Femur (tissue), 1 donor: ENCODE measurements at regions not wholly inside any gene's neighbourhood (a gene's known extent, or its start where the extent isn't known, plus 50 kb on each side); places are given as distances from the start of the nearest gene placed in this dataset.
"Not testable (repeated sequence)": the region's sequence is repeated elsewhere in the genome, so short reads cannot be mapped to it uniquely, and the experiment has no call there.

ENCODE experiments used
- DNase-seq: peaks from one replicate; pipeline ENCODE4 v3.0.0-alpha.2; 2017

GRCh38 chr7:91571601-91572000, 307.4 kb downstream of the FZD1 start:
- DNase-seq = no peak

- DNase-seq = no peak
Observed at GRCh38 chr7:91573405-91573804, 307.1 kb downstream of the MTERF1 start.

GRCh38 chr7:91576459-91576858, 304.0 kb downstream of the MTERF1 start:
- DNase-seq = not testable (repeated sequence)

GRCh38 chr7:91579837-91580236, 300.7 kb downstream of the MTERF1 start:
- no peak for DNase-seq

GRCh38 chr7:91582799-91583477, 297.6 kb downstream of the MTERF1 start:
- DNase-seq = no peak

- DNase-seq = no peak
Observed at GRCh38 chr7:91596287-91596686, 284.2 kb downstream of the MTERF1 start.

DNA sequence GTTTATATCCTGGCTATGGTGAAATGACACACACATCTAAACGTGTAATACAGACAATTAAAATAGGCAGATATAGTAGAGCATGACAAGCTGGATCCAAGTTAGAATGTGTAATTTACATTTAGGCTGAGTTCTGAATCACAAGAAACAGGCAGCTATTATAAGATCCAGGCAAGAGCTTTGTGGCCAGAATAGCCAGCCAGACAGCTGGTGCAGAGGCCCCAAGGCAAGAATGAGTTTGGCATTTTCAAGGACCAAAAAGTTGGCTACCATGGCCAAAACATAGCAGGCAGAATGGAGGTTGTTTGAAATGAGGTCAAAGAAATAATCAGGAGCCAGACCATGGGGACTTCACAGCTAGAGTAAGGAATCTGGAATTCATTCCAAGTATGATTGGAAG, 281.7 kb downstream of the MTERF1 start:
- DNase-seq = no peak

- no peak for DNase-seq
Observed at GRCh38 chr7:91600112-91600511, 280.4 kb downstream of the MTERF1 start.

DNA sequence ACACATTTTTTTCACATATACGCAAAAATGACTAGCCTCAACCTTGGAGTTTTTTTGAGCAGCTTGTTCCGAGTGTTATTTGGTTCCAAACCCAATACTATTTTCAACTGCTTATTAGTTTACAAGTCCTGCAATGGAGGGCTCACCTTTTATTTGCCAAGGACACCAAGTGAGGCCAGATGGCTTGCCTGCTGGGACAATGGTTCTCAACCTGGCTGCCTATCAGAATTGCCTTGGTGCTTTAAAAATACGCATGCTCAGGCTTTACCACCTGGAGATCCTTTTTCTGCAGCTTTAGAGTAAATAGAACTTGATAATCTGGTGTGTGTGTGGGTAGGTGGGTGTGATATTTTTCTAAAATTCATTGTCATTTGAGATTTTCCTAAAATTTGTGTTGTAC, 276.8 kb downstream of the MTERF1 start:
- no peak for DNase-seq

- DNase-seq = no peak
Observed at GRCh38 chr7:91608606-91609005, 271.9 kb downstream of the MTERF1 start.

DNA sequence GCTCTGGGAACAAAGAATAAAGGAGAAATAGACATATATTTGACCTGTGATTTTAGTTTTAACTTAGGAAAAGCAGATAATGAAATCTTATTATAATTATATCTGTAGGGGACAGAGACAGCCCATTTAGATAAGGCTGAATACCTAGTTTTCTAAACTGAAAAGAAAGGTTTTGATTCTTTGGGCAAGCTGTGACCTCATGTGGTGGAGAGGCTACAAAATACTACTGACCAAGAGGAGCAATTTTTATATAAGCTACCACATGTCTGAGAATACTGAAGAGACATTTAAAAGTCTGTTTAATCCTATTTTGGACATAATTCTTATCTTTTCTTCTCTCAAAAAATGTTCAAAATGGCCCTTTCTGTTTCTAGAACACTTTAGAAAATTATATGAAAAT, 271.0 kb downstream of the MTERF1 start:
- no peak for DNase-seq

GRCh38 chr7:91614431-91614830, 266.1 kb downstream of the MTERF1 start:
- no peak for DNase-seq

DNA sequence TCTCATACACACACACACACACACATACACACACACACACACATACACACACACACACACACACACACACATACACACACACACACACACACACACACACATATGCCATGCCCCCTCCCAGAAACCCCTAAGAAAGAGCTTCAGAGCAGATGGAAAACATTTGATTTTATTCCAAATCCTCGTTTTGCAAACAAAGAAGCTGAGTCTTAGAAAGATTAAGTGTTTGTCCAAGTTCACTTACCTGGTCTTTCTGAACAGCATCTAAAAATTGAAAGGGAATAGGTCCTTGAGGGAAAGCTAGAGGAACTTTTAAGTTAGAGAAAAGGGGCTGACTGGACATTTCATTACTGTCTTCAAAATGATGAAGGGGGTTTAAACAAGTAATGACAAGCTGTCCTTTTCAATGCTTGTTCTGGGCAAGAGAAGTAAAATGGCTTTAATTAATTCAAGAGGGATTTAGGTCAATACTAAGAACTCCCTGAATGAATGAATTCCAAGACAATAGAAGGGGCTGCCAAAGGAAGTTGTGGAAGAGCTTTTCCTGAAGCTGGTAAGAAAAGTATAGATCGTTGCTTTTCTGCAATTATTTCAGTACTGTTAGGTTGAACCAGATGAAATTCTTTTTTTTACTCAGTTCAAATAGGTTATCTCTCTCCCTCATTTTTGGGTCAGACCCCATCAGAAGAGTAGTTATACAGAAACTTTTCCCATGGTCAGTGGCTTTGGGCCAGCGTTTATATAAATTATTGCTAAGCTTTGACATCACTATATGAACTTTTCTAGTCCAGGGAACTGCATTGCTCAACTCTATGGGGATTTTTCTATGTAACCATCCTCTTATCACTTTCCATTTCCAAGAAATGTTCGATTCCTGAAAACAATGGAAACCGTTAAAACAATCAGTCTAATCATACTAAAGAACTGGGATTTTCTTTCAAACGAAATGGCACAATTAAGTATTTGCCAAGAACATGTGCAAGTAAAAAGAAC, 261.4 kb downstream of the MTERF1 start:
- no peak for DNase-seq

DNA sequence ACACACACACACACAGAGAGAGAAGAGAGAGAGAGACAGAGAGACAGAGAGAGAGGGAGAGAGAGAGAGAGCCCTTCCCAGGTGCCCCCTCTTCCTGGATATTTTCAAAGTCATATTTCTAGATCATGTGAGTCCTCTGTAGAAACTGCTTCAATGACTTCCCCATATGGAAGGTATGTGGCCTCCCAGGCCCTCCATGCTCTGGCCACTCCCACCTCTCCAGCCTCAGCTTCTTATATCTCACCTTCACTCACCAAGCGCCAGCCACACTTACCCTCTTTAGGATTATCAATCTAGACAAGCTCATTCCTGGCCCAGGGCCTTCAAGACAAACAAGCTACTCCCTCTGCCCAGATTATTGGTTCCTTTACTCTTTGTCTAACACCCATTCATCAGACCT, 259.7 kb downstream of the MTERF1 start:
- DNase-seq = no peak

DNA sequence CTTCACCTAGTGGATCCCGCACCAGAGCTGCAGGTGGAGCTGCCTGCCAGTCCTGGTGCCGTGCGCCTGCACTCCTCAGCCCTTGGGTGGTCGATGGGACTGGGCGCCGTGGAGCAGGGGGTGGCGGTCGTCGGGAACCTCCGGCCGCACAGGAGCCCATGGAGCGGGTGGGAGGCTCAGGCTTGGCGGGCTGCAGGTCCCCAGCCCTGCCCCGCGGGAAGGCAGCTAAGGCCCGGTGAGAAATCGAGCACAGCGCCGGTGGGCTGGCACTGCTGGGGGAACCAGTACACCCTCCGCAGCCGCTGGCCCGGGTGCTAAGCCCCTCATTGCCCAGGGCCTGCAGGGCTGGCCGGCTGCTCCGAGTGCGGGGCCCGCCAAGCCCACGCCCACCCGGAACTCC, 253.2 kb downstream of the MTERF1 start:
- DNase-seq = not testable (repeated sequence)

- DNase-seq = no peak
Observed at GRCh38 chr7:91628742-91629141, 251.8 kb downstream of the MTERF1 start.

GRCh38 chr7:91630581-91631380, 249.7 kb downstream of the MTERF1 start:
- no peak for DNase-seq

- no peak for DNase-seq
Observed at GRCh38 chr7:91632234-91632940, 248.1 kb downstream of the MTERF1 start.

GRCh38 chr7:91633013-91633441, 247.5 kb downstream of the MTERF1 start:
- DNase-seq = no peak

DNA sequence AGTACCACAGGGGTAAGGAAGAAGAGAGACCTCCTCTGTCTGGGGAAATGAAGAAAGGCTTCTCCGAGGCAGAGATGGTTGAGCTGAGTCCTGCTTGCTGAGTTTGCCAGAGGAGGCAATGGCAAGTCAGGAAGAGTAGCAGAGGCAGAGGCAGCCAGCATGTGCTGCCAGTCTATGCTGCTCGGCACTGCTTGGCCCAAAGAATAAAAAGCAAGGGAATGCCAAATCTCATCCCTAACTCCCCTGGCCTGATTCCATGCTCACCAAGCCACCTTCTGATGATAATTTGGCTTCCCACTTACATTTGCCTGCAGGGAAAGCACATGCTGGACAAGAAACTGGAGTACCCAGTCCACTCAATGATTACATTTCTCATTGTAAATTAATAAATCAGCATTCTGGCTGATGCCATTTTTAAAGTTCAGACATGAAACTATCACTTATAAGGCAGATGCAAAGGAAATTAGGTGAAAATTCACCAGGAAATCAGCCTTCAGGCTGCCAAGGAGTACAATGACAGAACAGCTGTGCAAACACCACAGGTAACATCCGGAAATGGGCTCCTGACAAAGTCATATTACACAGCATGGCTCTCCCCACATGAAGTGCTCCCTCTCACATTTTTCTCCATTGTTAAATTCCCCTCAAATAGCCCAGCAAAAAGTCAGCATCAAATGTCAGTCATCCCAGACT, 245.9 kb downstream of the MTERF1 start:
- no peak for DNase-seq

- DNase-seq = no peak
Observed at GRCh38 chr7:91636129-91636724, 244.3 kb downstream of the MTERF1 start.
